CD4-positive, alpha-beta T cell treated with Interleukin-4 for 1 hour (primary cell): ENCODE measurements at regions not wholly inside any gene's neighbourhood (a gene's known extent, or its start where the extent isn't known, plus 50 kb on each side); places are given as distances from the start of the nearest gene placed in this dataset.
"Not testable (repeated sequence)": the region's sequence is repeated elsewhere in the genome, so short reads cannot be mapped to it uniquely, and the experiment has no call there.

Experiments
- DNase-seq, 2 donors: peaks; one replicate each; pipeline ENCODE4 v3.0.0-alpha.2; 2020 to 2022

DNA sequence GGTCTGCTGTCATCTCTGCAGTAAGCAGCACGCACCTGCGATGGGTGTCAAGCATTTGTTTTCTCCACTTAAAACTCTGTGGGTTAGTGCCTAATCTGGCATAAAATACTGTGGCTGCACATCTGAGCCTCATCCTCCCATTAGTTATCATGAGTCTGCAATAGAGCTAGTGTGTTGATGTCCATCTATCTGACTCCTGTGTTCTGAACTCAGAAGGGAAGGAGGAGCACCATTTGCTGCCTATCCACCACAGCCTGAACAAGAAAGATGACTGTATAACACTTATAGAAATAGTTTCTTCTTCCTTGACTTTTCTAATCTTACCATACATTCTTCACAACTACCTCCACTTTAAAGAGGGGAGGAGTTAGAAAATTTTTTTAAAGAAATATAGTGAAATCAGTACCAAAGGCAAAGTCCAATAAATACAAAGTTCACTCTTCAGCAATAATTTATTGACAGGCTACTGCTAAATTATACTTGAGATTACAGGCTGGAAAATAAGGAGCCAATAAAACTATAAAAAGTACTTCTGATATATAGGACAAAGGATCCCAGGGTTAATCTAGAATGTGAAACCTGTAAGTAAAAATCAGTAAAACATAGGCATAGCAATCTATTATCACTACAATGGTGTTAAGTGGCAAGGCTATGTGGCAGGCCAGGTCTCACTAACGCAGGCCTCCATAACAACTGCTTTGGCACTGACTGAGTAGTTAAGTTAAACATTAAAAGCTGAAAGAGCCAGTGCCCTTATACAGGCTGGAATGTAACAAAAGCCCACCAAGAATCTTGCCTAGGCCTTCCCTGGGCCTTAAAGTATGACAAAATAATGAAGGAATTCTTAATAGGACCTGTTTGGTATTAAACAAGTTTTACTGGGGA is 70.2 kb downstream of the LGALS9C start:
- not testable (repeated sequence) for DNase-seq

DNA sequence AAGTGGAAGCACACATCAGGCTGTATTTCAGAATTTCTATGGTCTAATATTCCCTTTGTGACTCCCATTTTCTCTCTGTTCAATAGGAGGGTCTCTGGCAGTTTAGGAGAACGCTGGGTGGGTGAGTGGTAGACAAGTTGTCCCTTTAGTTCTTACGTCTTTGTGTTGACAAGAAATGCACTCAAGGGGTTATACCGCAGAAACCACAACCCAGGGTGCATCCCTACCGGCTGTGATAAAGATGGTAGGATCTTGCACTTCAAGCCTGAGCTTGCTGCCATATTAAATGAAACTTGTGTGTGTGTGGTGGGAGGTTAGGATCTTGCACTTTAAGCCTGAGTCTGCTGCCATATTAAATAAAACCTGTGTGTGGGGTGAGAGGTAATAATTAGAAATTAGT is 80.5 kb downstream of the LGALS9C start:
- DNase-seq: not testable (repeated sequence)

GRCh38 chr17:18563381-18564098 is 80.7 kb downstream of the TBC1D28 start:
- DNase-seq: peak; percentile 48 to 57

- DNase-seq: peak; percentile 50 to 53
Measured at GRCh38 chr17:18564099-18564448, 80.1 kb downstream of the TBC1D28 start.

- not testable (repeated sequence) for DNase-seq
Measured at GRCh38 chr17:18568108-18568995, 75.8 kb downstream of the TBC1D28 start.

- DNase-seq: not testable (repeated sequence)
Measured at GRCh38 chr17:18569489-18569913, 74.7 kb downstream of the TBC1D28 start.

DNA sequence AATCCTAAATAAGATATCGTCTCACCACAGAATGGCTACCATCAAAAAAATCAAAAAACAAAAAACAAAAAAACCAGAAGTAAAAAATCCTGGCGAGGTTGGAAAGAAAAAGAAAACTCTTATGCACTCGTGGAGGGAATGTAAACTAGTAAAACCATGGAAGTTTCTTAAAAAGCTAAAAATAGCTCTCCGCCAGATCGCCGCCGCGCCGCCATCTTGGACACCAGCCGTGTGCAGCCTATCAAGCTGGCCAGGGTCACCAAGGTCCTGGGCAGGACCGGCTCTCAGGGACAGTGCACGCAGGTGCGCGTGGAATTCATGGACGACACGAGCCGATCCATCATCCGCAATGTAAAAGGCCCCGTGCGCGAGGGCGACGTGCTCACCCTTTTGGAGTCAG is 71.7 kb downstream of the TBC1D28 start:
- DNase-seq: not testable (repeated sequence)

DNA sequence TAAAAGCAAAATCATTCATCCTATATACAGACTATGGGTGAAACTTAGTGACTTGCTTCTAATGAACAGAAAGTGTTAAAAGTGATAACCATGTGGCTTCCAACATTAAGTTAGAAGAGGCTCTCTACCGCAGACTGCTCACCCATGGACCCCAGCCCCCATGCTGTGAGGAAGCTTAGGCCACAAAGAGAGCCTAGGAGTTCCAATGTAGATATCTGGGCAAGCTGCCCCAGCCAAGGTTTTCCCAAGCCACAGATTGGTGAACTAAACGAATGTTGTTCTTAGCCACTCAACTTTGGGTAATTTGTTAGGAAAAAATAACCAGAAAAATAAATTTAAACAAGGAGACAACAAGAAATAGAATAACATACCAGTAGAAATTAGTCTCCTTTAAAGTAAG is 70.1 kb downstream of the TBC1D28 start:
- not testable (repeated sequence) for DNase-seq
